GM12878 (cell line): ENCODE measurements at regions not wholly inside any gene's neighbourhood (a gene's known extent, or its start where the extent isn't known, plus 50 kb on each side); places are given as distances from the start of the nearest gene placed in this dataset.

Experiments used
- ATAC-seq: fragments of 200-7000 bp; cut with Tn5 transposase; 3 replicates; pipeline ENCODE4 v1.9.1; 2020; ENCODE audit warnings: mild to moderate bottlenecking, moderate library complexity
- BruUV-seq: library from RNA; stranded (reverse); fragments of 400-500 nt; replicated peaks from 2 replicates; lab custom pipeline; 2021; lab: Mats Ljungman, UMichigan
- CTCF ChIA-PET: fragments of 300-600 bp; sonication (Branson Sonifier 250); formaldehyde crosslinking; extraction: SDS; loops from one replicate; lab custom pipeline; 2021; ENCODE audit warnings: inconsistent platforms; lab: Yijun Ruan, JAX
- POLR2A ChIA-PET: fragments of 350-600 bp; formaldehyde crosslinking; extraction: SDS; loops from one replicate; lab custom pipeline; 2021; ENCODE audit warnings: inconsistent platforms; lab: Charles Lee
- RAD21 ChIA-PET: fragments of 300-600 bp; sonication (Branson Sonifier 250); formaldehyde crosslinking; loops from one replicate; lab custom pipeline; 2023; ENCODE audit warnings: antibody characterized with exemption; ENCODE audit not compliant: unreplicated experiment; lab: Charles Lee
- SMC1A ChIA-PET: fragments of 300-600 bp; sonication (Branson Sonifier 250); formaldehyde crosslinking; loops from one replicate; lab custom pipeline; 2023; ENCODE audit not compliant: unreplicated experiment, uncharacterized antibody; lab: Charles Lee
- DNase-seq: peaks from one replicate; pipeline ENCODE4 v3.0.0-alpha.2; 2011; ENCODE audit warnings: low read depth, low spot score
- FAIRE-seq: peaks from 3 replicates; lab custom pipeline; 2011; peaks lifted over from hg19 to GRCh38; lab: Jason Lieb, UNC
- H2AFZ ChIP-seq: 2 replicates; pipeline ENCODE4 v1.6.0; 2011; ENCODE audit warnings: low read depth, low read length, control low read depth; ENCODE audit not compliant: control insufficient read depth
- H3K27ac ChIP-seq: 2 replicates; pipeline ENCODE4 v1.5.1; 2011; ENCODE audit warnings: control low read depth; ENCODE audit not compliant: control insufficient read depth, insufficient read depth
- H3K27me3 ChIP-seq, 2 experiments: replicated peaks in 1 of 2; 2 replicates each; pipeline versions ENCODE4 v1.6.0 to v1.6.1; 2011; ENCODE audit warnings: low read length in 1 of 2; ENCODE audit not compliant: control insufficient read depth in 2 of 2, insufficient read depth in 2 of 2
- H3K36me3 ChIP-seq, 2 experiments: 2 replicates each; pipeline ENCODE4 v1.5.1; 2011; ENCODE audit warnings: low read length in 1 of 2; ENCODE audit not compliant: control insufficient read depth in 2 of 2, insufficient read depth in 2 of 2
- H3K4me1 ChIP-seq: 2 replicates; pipeline ENCODE4 v1.6.1; 2011; ENCODE audit warnings: mild to moderate bottlenecking, low read length, moderate library complexity, mixed read lengths; ENCODE audit not compliant: control insufficient read depth, insufficient read depth
- H3K4me2 ChIP-seq: 2 replicates; pipeline ENCODE4 v1.6.0; 2011; ENCODE audit warnings: control low read depth; ENCODE audit not compliant: control insufficient read depth, insufficient read depth
- H3K4me3 ChIP-seq: fragments of 200-600 bp; sonication (generic); 2 replicates; pipeline ENCODE4 v1.5.1; 2016
- H3K79me2 ChIP-seq: 2 replicates; pipeline ENCODE4 v1.6.0; 2011; ENCODE audit warnings: low read length; ENCODE audit not compliant: control insufficient read depth, insufficient read depth
- H3K9ac ChIP-seq: 2 replicates; pipeline ENCODE4 v1.8.0; 2011; ENCODE audit warnings: low read length, control low read depth, mixed read lengths; ENCODE audit not compliant: control insufficient read depth, insufficient read depth
- H3K9me3 ChIP-seq: replicated peaks from 3 replicates; pipeline ENCODE4 v1.5.1; 2011; ENCODE audit warnings: mild to moderate bottlenecking, low read length; ENCODE audit not compliant: control insufficient read depth, insufficient read depth
- H4K20me1 ChIP-seq: 2 replicates; pipeline ENCODE4 v1.6.0; 2011; ENCODE audit not compliant: control insufficient read depth, insufficient read depth
- BCLAF1 ChIP-seq: fragments of 450-650 bp; IDR thresholded peaks from 2 replicates; pipeline ENCODE4 v1.6.1; 2017; ENCODE audit warnings: antibody characterized with exemption, mild to moderate bottlenecking, moderate library complexity
- CEBPB ChIP-seq, 2 experiments: fragments of 150-350 bp in 1 of 2; IDR thresholded peaks; 2 replicates each; pipeline ENCODE4 v1.6.1; 2012 to 2014; ENCODE audit warnings: low read depth in 2 of 2, low read length in 2 of 2, borderline replicate concordance in 1 of 2, inconsistent platforms in 1 of 2
- ESRRA ChIP-seq: IDR thresholded peaks from 2 replicates; pipeline ENCODE4 v1.6.1; 2012; ENCODE audit warnings: mild to moderate bottlenecking, low read length, improper control_type of control experiment
- POU2F2 ChIP-seq: IDR thresholded peaks from 3 replicates; pipeline ENCODE4 v1.6.1; 2011; ENCODE audit warnings: low read depth, mild to moderate bottlenecking, low read length, borderline replicate concordance
- SP1 ChIP-seq: IDR thresholded peaks from one replicate; pipeline ENCODE4 v1.6.1; 2011; ENCODE audit warnings: low read depth, low read length
- USF1 ChIP-seq: IDR thresholded peaks from 2 replicates; pipeline ENCODE4 v1.6.1; 2011; ENCODE audit warnings: borderline replicate concordance, low read depth, mild to moderate bottlenecking, moderate library complexity, mixed read lengths, low read length; ENCODE audit not compliant: insufficient read depth; ENCODE audit errors: extremely low read length
- ZBED1 ChIP-seq: IDR thresholded peaks from 2 replicates; pipeline ENCODE4 v1.6.1; 2016; ENCODE audit warnings: borderline replicate concordance
- ZBTB4 ChIP-seq: fragments of 450-650 bp; formaldehyde crosslinking; IDR thresholded peaks from 2 replicates; pipeline ENCODE4 v1.4.0; 2022; ENCODE audit warnings: mild to moderate bottlenecking, moderate library complexity
- WGBS: methylation state at CpG from one replicate; pipeline ENCODE4 v1.1.6; 2016; ENCODE audit warnings: low lambda C conversion rate; ENCODE audit not compliant: insufficient replicate concordance, insufficient coverage; ENCODE audit errors: missing lambda C conversion rate; 5-methylcytosine and 5-hydroxymethylcytosine counted together
- in situ Hi-C: fragments of 300-500 bp; cut with MboI; formaldehyde crosslinking; loops from 9 replicates; pipeline ENCODE4 v1.14.3; 2018; ENCODE audit warnings: mixed read lengths
- intact Hi-C: fragments of 100-400 bp; cut with micrococcal nuclease; formaldehyde crosslinking; loops from one replicate; pipeline ENCODE4 v1.14.2; 2022; ENCODE audit not compliant: unreplicated experiment
- TF ChIP-seq, protein P1 (sequence below): fragments of 450-650 bp; IDR thresholded peaks from 2 replicates; pipeline ENCODE4 v1.6.1; 2018; ENCODE audit warnings: mild to moderate bottlenecking, low read depth, moderate library complexity; ENCODE audit not compliant: partially characterized antibody
- TF ChIP-seq, protein P2 (sequence below): fragments of 150-350 bp; IDR thresholded peaks from 2 replicates; pipeline ENCODE4 v1.6.1; 2014; ENCODE audit warnings: mild to moderate bottlenecking, low read depth, low read length

DNA sequence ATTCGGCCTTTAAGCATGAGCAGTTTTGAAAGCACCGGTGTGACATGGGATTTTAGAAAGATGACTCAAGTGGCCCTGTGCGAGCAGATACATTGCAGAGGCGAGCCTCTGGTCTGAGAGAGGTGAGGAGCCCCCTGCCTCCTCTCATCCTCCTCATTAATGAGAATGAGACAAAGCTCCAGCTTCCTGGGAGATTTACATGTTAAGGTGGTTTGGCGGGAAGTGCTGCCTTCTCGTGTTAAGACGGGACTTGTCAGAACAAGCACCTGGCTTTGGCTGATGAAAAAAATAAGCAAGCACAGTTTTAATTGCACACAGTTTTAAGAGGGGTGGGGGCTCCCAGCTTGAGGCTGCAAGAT, 68.1 kb downstream of the ACTL7B start:
- H2AFZ ChIP-seq, result no peak overlapping the region
- in situ Hi-C loops, result no loop called here
- H3K36me3 ChIP-seq, result no peaks in the 10 kb centered on the region
- no TSS peak for BruUV-seq
- no peaks in the 10 kb centered on the region for H3K4me1 ChIP-seq
- no peak overlapping the region for H3K9ac ChIP-seq
- ATAC-seq (no peak), FAIRE-seq (no peak), DNase-seq (no peak)
- ChIA-PET RAD21 (no interaction called here), SMC1A (no interaction called here), CTCF (no interaction called here), POLR2A (no interaction called here)
- intact Hi-C loops, result loop anchor here (10.0 kb wide), 1 partner anchor 57 kb away; no protein-coding TSS in a partner anchor
- H3K4me3 ChIP-seq, result no peak overlapping the region
- H3K9me3 ChIP-seq, result no peaks in the 10 kb centered on the region
- H3K4me2 ChIP-seq, result no peak overlapping the region
- no peaks in the 10 kb centered on the region for H3K79me2 ChIP-seq
- no peak overlapping the region for H3K27ac ChIP-seq
- H4K20me1 ChIP-seq, result no peaks in the 10 kb centered on the region
- WGBS, result 19% methylated on average over 7 of the region's 7 CpGs
- H3K27me3 ChIP-seq, result peaks cover 2% of the 10 kb centered on the region in 2 experiments; a peak in 1 of 4 replicates
- TF ChIP-seq POU2F2 (no peak), USF1 (no peak), ESRRA (no peak), CEBPB (IDR thresholded peaks at IDR 0.05; ENCODE audit: borderline replicate concordance in 1 of 2, low read depth in 2 of 2, low read length in 2 of 2) (no peak), ZBTB4 (CRISPR knock-in tag) (no peak), BCLAF1 (no peak), SP1 (no peak), ZBED1 (no peak)
- TF ChIP-seq, protein P1, sequence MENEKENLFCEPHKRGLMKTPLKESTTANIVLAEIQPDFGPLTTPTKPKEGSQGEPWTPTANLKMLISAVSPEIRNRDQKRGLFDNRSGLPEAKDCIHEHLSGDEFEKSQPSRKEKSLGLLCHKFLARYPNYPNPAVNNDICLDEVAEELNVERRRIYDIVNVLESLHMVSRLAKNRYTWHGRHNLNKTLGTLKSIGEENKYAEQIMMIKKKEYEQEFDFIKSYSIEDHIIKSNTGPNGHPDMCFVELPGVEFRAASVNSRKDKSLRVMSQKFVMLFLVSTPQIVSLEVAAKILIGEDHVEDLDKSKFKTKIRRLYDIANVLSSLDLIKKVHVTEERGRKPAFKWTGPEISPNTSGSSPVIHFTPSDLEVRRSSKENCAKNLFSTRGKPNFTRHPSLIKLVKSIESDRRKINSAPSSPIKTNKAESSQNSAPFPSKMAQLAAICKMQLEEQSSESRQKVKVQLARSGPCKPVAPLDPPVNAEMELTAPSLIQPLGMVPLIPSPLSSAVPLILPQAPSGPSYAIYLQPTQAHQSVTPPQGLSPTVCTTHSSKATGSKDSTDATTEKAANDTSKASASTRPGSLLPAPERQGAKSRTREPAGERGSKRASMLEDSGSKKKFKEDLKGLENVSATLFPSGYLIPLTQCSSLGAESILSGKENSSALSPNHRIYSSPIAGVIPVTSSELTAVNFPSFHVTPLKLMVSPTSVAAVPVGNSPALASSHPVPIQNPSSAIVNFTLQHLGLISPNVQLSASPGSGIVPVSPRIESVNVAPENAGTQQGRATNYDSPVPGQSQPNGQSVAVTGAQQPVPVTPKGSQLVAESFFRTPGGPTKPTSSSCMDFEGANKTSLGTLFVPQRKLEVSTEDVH, result no peak
- TF ChIP-seq, protein P2, sequence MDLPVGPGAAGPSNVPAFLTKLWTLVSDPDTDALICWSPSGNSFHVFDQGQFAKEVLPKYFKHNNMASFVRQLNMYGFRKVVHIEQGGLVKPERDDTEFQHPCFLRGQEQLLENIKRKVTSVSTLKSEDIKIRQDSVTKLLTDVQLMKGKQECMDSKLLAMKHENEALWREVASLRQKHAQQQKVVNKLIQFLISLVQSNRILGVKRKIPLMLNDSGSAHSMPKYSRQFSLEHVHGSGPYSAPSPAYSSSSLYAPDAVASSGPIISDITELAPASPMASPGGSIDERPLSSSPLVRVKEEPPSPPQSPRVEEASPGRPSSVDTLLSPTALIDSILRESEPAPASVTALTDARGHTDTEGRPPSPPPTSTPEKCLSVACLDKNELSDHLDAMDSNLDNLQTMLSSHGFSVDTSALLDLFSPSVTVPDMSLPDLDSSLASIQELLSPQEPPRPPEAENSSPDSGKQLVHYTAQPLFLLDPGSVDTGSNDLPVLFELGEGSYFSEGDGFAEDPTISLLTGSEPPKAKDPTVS, result no peak
